ENCODE measurements at regions not wholly inside any gene's neighbourhood (a gene's known extent, or its start where the extent isn't known, plus 50 kb on each side); places are given as distances from the start of the nearest gene placed in this dataset.

DNA sequence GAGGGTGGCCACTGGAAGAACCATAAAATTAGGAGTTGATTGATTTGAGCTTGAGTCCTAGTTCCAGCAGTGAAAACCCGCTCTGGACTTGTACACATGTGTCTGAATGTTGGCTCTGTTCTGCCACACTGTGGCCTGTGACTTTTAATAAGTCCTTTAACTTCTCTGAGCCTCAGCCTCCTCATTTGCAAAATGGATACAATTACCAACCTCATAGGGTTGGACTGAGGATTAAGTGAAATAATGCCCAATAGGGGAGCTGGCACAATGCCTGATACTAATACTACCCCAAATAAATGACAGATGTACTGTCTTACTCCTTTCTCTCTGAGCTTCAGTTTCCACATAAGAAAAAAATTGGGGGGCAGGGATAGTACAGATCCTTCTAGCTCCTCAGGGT lies 92.6 kb upstream of the RIPOR2 start:
- ChIA-PET CTCF (interaction anchor here (0.9 kb wide), 1 partner anchor 42 kb away, joined by 3 read pairs; no protein-coding TSS in a partner anchor), POLR2A (ENCODE audit: unreplicated experiment) (no interaction called here)
- intact Hi-C loops (cut with micrococcal nuclease): no loop called here
- Histone ChIP-seq H3K27me3 (ENCODE audit: control insufficient read depth, insufficient read depth, low read length) (no peaks in the 10 kb centered on the region), H3K56ac (ENCODE audit: extremely low read depth, insufficient read depth, low read length) (no peak overlapping the region), H4K5ac (ENCODE audit: low read depth, low read length) (no peak overlapping the region), H2AK9ac (replicated peaks; ENCODE audit: low read depth, low read length, poor library complexity) (no peak overlapping the region), H2BK15ac (ENCODE audit: low read depth, low read length) (no peak overlapping the region), H4K91ac (ENCODE audit: insufficient read depth, low read depth, low read length) (no peak overlapping the region), H3K27ac (ENCODE audit: insufficient read depth, low read length) (no peak overlapping the region), H3K4me3 (ENCODE audit: insufficient read depth, low read depth, low read length) (no peak overlapping the region), H3K23ac (ENCODE audit: low read depth, low read length) (no peak overlapping the region), H3K9me3 (ENCODE audit: control insufficient read depth, insufficient read depth, low read length) (no peaks in the 10 kb centered on the region), H3K18ac (ENCODE audit: low read depth, low read length) (no peak overlapping the region), H3K4ac (ENCODE audit: low read depth, low read length) (no peak overlapping the region), H2BK20ac (ENCODE audit: low read depth, low read length) (no peak overlapping the region), H3K4me2 (ENCODE audit: low read depth, low read length) (no peak overlapping the region), H2AFZ (replicated peaks; ENCODE audit: low read length, poor library complexity) (no peak overlapping the region), H2AK5ac (ENCODE audit: low read depth, low read length) (no peak overlapping the region), H3K36me3 (ENCODE audit: control insufficient read depth, insufficient read depth, low read length) (no peaks in the 10 kb centered on the region), H2BK120ac (ENCODE audit: low read depth, low read length) (no peak overlapping the region), H2BK5ac (ENCODE audit: low read depth, low read length, poor library complexity, severe bottlenecking) (no peak overlapping the region), H3K9me1 (ENCODE audit: insufficient read depth, low read length) (no peaks in the 10 kb centered on the region), H3K79me1 (ENCODE audit: low read depth in 1 of 2, low read length in 2 of 2) (no peaks in the 10 kb centered on the region), H3K4me1 (ENCODE audit: control insufficient read depth, insufficient read depth, low read length) (no peaks in the 10 kb centered on the region; the same call in 1 of the 2 replicates), H4K20me1 (ENCODE audit: insufficient read depth, low read length) (no peaks in the 10 kb centered on the region), H3K14ac (replicated peaks; ENCODE audit: low read depth, low read length) (no peak overlapping the region), H4K8ac (ENCODE audit: low read depth in 2 of 2, low read length in 2 of 2) (no peak overlapping the region), H3K9ac (ENCODE audit: low read depth, low read length) (no peak overlapping the region)
- no peak for TF ChIP-seq CHD1 (IDR thresholded peaks at IDR 0.05; ENCODE audit: low read depth, low read length)
- TF ChIP-seq RAD21 (IDR thresholded peaks at IDR 0.05; ENCODE audit: low read length): no peak
- TF ChIP-seq POLR2A (IDR thresholded peaks at IDR 0.05; ENCODE audit: low read depth, low read length): no peak
- no peak for TF ChIP-seq BHLHE40 (IDR thresholded peaks at IDR 0.05; ENCODE audit: low read depth, low read length)
- in situ Hi-C loops (cut with MboI; ENCODE audit: low sequenced_read_pairs): no loop called here
- WGBS, 2 experiments (ENCODE audit: extremely low coverage in 2 of 2, insufficient read length in 1 of 2): no CpG with 5 or more reads among the region's 1 CpG
- ATAC-seq (ENCODE audit: low read depth) (no peak), DNase-seq (no peak)
- dilution Hi-C loops (cut with HindIII; ENCODE audit: low sequenced_read_pairs, unreplicated experiment): no loop called here
- no TSS peak for BruUV-seq (replicated peaks)

Measured in IMR-90 (cell line).